ENCODE measurements at regions not wholly inside any gene's neighbourhood (a gene's known extent, or its start where the extent isn't known, plus 50 kb on each side); places are given as distances from the start of the nearest gene placed in this dataset.

DNA sequence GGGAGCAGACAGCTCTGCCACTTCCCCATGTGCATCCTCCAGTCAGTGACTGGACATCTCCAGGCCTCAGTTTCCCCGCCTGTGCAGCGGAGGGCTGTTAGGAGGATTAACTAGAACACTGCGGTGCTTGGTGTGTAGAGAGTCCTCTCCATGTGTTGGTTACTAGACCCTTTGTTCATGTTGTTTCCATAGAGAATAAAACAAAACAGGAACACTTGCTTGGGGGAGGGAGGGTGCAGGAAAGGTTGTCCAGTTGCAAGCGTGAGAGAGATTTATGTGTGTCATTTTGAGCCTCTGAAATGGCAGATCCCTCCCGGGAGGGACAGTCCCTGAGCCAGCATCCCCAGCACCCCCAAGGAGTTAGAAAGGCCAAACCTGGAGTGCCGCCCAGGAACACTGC is 184.0 kb upstream of the LYSMD4 start:
- TF ChIP-seq, protein P1, sequence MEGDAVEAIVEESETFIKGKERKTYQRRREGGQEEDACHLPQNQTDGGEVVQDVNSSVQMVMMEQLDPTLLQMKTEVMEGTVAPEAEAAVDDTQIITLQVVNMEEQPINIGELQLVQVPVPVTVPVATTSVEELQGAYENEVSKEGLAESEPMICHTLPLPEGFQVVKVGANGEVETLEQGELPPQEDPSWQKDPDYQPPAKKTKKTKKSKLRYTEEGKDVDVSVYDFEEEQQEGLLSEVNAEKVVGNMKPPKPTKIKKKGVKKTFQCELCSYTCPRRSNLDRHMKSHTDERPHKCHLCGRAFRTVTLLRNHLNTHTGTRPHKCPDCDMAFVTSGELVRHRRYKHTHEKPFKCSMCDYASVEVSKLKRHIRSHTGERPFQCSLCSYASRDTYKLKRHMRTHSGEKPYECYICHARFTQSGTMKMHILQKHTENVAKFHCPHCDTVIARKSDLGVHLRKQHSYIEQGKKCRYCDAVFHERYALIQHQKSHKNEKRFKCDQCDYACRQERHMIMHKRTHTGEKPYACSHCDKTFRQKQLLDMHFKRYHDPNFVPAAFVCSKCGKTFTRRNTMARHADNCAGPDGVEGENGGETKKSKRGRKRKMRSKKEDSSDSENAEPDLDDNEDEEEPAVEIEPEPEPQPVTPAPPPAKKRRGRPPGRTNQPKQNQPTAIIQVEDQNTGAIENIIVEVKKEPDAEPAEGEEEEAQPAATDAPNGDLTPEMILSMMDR (IDR thresholded peaks at IDR 0.05) = no peak
- no peak for TF ChIP-seq POLR2A (IDR thresholded peaks at IDR 0.05)
